ENCODE measurements at regions not wholly inside any gene's neighbourhood (a gene's known extent, or its start where the extent isn't known, plus 50 kb on each side); places are given as distances from the start of the nearest gene placed in this dataset.

DNA sequence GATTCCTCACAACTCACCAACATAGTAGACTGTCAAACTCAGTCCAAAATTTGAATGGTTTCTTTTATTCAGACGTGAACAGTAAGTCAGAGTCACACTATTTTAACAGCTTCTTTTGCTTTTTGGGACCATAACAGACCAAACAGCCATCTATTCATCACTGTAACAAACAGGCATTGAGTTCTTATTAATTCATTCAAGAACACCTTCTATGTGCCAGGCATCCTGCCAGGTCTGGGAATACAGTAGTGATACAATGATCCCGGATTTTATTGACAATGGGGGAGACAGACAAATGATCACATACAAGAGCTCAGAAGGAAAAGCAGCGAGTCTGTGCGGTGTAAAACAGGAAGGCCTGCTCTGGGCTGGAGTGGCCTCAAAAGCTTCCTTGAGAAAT lies 153.3 kb upstream of the ERCC6L2 start (continued):
- TF ChIP-seq, protein P1, sequence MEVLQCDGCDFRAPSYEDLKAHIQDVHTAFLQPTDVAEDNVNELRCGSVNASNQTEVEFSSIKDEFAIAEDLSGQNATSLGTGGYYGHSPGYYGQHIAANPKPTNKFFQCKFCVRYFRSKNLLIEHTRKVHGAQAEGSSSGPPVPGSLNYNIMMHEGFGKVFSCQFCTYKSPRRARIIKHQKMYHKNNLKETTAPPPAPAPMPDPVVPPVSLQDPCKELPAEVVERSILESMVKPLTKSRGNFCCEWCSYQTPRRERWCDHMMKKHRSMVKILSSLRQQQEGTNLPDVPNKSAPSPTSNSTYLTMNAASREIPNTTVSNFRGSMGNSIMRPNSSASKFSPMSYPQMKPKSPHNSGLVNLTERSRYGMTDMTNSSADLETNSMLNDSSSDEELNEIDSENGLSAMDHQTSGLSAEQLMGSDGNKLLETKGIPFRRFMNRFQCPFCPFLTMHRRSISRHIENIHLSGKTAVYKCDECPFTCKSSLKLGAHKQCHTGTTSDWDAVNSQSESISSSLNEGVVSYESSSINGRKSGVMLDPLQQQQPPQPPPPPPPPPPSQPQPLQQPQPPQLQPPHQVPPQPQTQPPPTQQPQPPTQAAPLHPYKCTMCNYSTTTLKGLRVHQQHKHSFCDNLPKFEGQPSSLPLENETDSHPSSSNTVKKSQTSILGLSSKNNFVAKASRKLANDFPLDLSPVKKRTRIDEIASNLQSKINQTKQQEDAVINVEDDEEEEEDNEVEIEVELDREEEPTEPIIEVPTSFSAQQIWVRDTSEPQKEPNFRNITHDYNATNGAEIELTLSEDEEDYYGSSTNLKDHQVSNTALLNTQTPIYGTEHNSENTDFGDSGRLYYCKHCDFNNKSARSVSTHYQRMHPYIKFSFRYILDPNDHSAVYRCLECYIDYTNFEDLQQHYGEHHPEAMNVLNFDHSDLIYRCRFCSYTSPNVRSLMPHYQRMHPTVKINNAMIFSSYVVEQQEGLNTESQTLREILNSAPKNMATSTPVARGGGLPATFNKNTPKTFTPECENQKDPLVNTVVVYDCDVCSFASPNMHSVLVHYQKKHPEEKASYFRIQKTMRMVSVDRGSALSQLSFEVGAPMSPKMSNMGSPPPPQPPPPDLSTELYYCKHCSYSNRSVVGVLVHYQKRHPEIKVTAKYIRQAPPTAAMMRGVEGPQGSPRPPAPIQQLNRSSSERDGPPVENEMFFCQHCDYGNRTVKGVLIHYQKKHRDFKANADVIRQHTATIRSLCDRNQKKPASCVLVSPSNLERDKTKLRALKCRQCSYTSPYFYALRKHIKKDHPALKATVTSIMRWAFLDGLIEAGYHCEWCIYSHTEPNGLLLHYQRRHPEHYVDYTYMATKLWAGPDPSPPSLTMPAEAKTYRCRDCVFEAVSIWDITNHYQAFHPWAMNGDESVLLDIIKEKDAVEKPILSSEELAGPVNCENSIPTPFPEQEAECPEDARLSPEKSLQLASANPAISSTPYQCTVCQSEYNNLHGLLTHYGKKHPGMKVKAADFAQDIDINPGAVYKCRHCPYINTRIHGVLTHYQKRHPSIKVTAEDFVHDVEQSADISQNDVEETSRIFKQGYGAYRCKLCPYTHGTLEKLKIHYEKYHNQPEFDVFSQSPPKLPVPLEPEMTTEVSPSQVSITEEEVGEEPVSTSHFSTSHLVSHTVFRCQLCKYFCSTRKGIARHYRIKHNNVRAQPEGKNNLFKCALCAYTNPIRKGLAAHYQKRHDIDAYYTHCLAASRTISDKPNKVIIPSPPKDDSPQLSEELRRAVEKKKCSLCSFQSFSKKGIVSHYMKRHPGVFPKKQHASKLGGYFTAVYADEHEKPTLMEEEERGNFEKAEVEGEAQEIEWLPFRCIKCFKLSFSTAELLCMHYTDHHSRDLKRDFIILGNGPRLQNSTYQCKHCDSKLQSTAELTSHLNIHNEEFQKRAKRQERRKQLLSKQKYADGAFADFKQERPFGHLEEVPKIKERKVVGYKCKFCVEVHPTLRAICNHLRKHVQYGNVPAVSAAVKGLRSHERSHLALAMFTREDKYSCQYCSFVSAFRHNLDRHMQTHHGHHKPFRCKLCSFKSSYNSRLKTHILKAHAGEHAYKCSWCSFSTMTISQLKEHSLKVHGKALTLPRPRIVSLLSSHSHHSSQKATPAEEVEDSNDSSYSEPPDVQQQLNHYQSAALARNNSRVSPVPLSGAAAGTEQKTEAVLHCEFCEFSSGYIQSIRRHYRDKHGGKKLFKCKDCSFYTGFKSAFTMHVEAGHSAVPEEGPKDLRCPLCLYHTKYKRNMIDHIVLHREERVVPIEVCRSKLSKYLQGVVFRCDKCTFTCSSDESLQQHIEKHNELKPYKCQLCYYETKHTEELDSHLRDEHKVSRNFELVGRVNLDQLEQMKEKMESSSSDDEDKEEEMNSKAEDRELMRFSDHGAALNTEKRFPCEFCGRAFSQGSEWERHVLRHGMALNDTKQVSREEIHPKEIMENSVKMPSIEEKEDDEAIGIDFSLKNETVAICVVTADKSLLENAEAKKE (CRISPR knock-in tag; IDR thresholded peaks at IDR 0.05): no peak
- no peak for TF ChIP-seq STAT1 (IDR thresholded peaks at IDR 0.05; ENCODE audit: unreplicated experiment)
- no peak for TF ChIP-seq CREB1 (CRISPR knock-in tag; IDR thresholded peaks at IDR 0.05; ENCODE audit: low read depth)
- no peak for TF ChIP-seq JUNB (IDR thresholded peaks at IDR 0.05; ENCODE audit: unreplicated experiment)
- TF ChIP-seq, protein P2, sequence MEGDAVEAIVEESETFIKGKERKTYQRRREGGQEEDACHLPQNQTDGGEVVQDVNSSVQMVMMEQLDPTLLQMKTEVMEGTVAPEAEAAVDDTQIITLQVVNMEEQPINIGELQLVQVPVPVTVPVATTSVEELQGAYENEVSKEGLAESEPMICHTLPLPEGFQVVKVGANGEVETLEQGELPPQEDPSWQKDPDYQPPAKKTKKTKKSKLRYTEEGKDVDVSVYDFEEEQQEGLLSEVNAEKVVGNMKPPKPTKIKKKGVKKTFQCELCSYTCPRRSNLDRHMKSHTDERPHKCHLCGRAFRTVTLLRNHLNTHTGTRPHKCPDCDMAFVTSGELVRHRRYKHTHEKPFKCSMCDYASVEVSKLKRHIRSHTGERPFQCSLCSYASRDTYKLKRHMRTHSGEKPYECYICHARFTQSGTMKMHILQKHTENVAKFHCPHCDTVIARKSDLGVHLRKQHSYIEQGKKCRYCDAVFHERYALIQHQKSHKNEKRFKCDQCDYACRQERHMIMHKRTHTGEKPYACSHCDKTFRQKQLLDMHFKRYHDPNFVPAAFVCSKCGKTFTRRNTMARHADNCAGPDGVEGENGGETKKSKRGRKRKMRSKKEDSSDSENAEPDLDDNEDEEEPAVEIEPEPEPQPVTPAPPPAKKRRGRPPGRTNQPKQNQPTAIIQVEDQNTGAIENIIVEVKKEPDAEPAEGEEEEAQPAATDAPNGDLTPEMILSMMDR (conservative IDR thresholded peaks at IDR 0.05; ENCODE audit: low read depth in 2 of 2): no peak
- TF ChIP-seq EZH2 (IDR thresholded peaks at IDR 0.05; ENCODE audit: low read depth, unreplicated experiment): no peak
- no peak for TF ChIP-seq EZH2phosphoT487 (IDR thresholded peaks at IDR 0.05; ENCODE audit: unreplicated experiment)

DNA sequence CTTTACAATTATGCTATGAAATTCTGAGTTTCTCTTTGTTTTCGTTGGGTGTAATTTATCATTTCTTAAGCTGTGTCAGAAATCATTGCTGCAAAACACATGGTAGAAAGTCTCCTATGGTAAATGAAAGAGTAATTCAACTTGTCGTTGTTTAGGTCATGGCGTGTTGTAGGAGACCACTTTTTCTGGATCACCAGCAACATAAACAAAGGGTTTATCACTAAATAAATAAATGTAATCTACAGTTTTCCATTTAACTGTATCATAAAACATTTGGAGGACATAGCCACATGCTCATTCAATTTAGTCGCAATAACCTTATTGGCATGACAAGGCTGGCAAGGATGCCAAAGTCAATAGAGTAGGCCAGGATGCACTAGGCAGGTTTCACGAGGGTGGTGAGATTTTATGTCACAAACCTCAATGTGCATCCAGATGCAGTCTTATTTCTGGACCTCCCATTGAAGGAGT lies 154.4 kb upstream of the ERCC6L2 start:
- no peaks in the 10 kb centered on the region for H4K20me1 ChIP-seq (replicated peaks; ENCODE audit: insufficient read depth)
- H2AFZ ChIP-seq: no peak overlapping the region
- Mint-ChIP-seq H3K4me1 (no peaks in the 10 kb centered on the region), H3K36me3 (ENCODE audit: low read depth) (no peaks in the 10 kb centered on the region), H3K9me3 (peaks cover 3% of the 10 kb centered on the region; the same call in 2 of the 3 replicates), H3K27ac (no peak overlapping the region), H3K4me3 (no peak overlapping the region), H3K27me3 (ENCODE audit: insufficient read depth, low read depth, poor library complexity) (no peaks in the 10 kb centered on the region)
- ATAC-seq (no peak), DNase-seq (ENCODE audit: low spot score) (no peak)
- H3K4me2 ChIP-seq: no peak overlapping the region
- no peaks in the 10 kb centered on the region for H3K79me2 ChIP-seq (replicated peaks; ENCODE audit: insufficient read depth)
- no peaks in the 10 kb centered on the region for H3F3A ChIP-seq (replicated peaks; ENCODE audit: low read depth)
- H3K36me3 ChIP-seq (ENCODE audit: insufficient read depth): no peaks in the 10 kb centered on the region
- no peak for TF ChIP-seq CREB1 (CRISPR knock-in tag; IDR thresholded peaks at IDR 0.05; ENCODE audit: low read depth)
- TF ChIP-seq, protein P1 (CRISPR knock-in tag; IDR thresholded peaks at IDR 0.05): no peak
- H3K4me3 ChIP-seq: no peak overlapping the region
- 0 out of 2 replicates have a peak, but pooled peaks cover 2% of the 10 kb centered on the region for H3K9me2 ChIP-seq (ENCODE audit: insufficient read depth)
- H3K4me1 ChIP-seq (ENCODE audit: insufficient read depth): no peaks in the 10 kb centered on the region
- H3K27me3 ChIP-seq (ENCODE audit: insufficient read depth): no peaks in the 10 kb centered on the region
- H3K27ac ChIP-seq (ENCODE audit: low read depth): no peak overlapping the region

Measured in GM23338 (cell line).